Activated T-helper 1 cell treated with anti-CD3 and anti-CD28 coated beads, Interleukin-2, amount 50 U/mL, for 16 hours (primary cell): ENCODE measurements at regions not wholly inside any gene's neighbourhood (a gene's known extent, or its start where the extent isn't known, plus 50 kb on each side); places are given as distances from the start of the nearest gene placed in this dataset.
"Not testable (repeated sequence)": the region's sequence is repeated elsewhere in the genome, so short reads cannot be mapped to it uniquely, and the experiment has no call there.

Source experiments
- DNase-seq, 2 donors: peaks; one replicate each; pipeline ENCODE4 v3.0.0-alpha.2; 2020; ENCODE audit warnings: low read depth in 1 of 2, low spot score in 1 of 2

GRCh38 chr1:228891272-228892034 lies 156.2 kb downstream of the RHOU start:
- no peak for DNase-seq

- DNase-seq = not testable (repeated sequence)
Observed at GRCh38 chr1:228892200-228892599, 156.9 kb downstream of the RHOU start.

DNA sequence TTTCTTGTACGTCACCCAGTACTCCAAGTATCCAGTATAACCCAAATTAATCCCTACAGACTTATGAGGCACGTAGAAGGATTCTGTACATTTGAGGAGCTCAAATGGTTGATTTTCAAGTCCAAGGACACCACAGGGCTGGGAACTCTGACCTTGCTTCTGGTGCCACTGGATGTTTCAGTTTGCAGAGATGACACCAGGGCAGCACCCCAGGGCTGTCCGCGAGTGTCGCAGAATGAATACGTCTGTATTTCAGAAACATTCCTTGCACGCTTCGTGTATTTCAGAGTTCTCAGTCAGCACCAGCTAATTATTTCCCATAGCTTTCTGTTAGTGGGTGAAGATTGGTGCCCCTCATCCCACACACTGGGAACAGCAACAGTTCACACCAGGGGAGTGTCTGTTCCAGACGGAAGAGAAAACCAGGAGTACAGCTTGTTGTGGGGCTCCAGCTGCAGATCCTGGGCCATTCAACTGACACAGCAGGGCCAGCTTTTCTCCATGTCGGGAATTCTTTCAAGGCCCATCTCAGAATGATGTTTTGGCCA lies 159.2 kb downstream of the RHOU start:
- DNase-seq = no peak

DNA sequence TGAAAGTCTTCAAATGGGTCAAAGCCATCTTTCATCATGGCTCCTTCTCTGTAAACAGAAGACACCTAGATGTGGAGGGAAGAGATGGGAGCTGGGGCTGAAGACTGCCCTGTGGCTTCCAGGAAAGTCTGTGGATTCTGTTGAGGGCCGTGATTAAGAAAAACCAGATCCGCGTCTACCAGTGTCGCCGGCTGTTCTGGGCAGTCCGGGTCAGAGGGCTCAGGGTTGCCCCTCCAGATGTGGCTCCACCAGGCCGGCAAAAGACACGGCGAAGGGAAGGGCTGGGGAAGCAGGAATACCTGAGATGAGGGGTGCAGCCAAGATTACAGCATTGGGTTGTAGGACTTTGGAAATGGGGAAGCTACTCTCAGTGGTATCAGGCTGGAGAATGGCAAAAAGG lies 162.6 kb downstream of the RHOU start:
- DNase-seq = no peak

DNA sequence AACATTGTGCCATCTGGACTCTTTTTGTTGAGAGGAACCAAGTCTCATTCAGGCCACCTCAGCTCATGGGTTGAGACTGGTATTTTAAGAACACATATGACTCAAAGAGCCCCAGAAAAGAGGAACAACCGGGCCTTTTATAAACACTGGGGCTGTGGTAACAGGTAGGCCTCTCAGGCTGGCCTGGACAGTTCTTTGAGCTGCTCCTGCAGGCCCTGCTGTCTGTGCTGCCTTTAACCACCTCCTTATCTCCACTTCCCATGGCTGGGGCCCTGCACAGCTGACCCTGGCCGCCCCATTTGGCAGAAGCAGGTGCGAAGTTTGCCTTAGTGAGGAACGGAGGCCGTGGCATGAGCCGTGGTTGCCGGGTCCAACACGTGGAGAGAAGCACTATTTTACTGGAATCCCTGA lies 163.3 kb downstream of the RHOU start:
- DNase-seq = no peak

DNA sequence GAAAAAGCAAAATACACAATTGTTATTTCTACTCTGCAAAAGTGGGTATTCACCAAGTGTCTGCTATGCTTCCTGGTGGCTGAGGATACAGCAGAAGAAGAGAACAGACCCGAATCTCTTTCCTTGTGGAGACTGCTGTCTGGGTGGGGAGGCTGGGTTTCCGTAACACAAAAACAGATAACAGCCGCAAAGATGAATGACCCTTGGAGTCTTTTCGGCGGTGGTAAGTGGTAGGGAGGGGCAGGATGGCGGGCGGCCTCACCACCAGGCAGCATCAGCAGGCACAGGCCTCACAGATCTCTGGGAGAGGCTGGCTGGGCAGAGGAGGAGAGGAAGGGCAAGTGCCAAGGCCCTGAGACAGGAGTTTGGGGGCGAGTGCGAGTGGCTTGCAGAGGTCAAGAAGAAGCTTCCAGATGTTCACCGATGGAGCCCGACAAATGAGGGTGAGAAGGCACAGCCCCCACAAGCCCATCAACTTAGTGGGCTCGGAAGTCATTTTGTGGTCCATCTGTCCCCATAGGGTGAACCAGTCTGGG lies 164.2 kb downstream of the RHOU start:
- DNase-seq = no peak

- DNase-seq = no peak
Observed at GRCh38 chr1:228900099-228900885, 165.0 kb downstream of the RHOU start.

DNA sequence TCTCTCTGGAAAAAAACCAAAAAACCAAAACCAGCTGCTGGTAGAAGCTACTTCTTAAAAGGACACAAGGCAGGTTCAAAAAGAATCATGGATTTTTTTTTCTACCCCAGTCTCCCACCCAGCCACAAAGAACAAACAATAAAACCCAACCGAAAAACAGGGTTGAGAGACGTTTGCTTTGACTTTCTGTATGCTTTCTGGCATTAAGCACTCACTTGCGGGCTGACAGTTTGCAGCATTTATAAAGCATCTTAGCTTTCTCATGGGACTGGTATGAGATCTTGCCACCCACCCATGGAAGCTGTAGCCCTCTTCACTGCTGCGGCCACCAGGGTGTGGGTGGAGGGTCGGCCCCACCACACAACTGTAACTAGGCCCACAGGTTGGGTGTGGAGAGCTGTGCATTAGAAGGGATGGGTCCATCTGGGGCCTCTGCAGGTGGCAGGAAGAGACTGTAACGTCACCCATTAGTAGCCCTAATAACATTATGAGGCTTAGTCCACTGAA lies 165.7 kb downstream of the RHOU start:
- no peak for DNase-seq

- no peak for DNase-seq
Observed at GRCh38 chr1:228901936-228902681, 166.8 kb downstream of the RHOU start.

DNA sequence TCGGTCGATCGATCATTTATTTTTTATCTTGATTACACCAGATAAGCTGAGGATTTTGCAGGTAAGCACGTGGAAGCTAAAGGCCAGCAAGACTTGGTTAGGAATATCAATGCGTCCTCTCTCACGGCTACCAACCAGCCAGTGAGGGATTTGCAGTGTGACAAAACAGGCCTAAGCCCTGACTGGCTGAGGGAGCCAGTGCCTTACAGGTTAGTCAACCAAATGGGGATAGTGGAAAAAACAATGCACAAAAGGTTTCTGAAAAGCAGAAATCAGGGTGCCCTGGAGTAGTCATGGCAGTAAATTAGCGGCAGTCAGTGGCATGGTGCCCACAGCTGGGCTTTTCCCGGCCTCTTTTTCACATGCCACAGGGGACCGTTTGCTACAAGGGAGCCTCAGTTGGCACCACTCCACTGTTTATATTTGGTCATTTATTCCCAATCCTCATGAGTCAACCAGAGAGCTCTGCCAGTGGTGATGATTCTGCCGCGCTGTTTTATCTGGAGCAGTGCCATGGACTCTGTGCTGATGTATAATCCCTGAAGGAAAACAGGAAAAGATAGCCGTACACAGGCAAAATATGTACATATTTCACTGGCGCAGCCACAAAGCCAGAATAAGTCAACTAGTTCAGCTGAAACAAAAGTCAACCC lies 167.6 kb downstream of the RHOU start:
- DNase-seq = no peak

- no peak for DNase-seq
Observed at GRCh38 chr1:228903434-228904071, 168.3 kb downstream of the RHOU start.

- DNase-seq = no peak
Observed at GRCh38 chr1:228904222-228904621, 168.9 kb downstream of the RHOU start.

DNA sequence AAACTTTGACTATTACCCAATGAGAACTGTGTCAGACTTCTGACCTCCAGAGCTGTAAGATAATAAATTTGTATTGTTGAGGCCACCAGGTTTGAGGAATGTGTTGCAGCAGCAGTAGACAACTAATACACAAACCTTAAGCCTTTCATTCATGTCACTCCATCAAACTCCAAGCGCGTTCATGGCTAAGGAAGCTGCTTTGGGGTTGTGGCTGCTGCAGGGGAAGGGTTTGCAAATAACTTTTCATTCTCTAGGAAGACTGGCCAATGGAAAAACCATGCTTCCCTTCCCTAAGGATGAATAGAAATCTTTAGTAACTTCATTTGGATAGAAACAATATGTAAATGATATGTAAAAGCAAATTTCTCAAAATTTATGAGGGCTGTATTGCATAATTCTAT lies 170.4 kb downstream of the RHOU start:
- DNase-seq = no peak

GRCh38 chr1:228906223-228906860 lies 171.1 kb downstream of the RHOU start:
- no peak for DNase-seq

GRCh38 chr1:228911225-228912210 lies 176.2 kb downstream of the RHOU start:
- no peak for DNase-seq

- no peak for DNase-seq
Observed at GRCh38 chr1:228913626-228914414, 178.5 kb downstream of the RHOU start.

GRCh38 chr1:228914700-228915099 lies 179.4 kb downstream of the RHOU start:
- no peak for DNase-seq

- no peak for DNase-seq
Observed at GRCh38 chr1:228917342-228917741, 182.1 kb downstream of the RHOU start.
